CD4-positive, alpha-beta T cell treated with Interleukin-2 at 100 ng/mL for 4 hours (primary cell): ENCODE measurements at regions not wholly inside any gene's neighbourhood (a gene's known extent, or its start where the extent isn't known, plus 50 kb on each side); places are given as distances from the start of the nearest gene placed in this dataset.
"Not testable (repeated sequence)": the region's sequence is repeated elsewhere in the genome, so short reads cannot be mapped to it uniquely, and the experiment has no call there.

Experiments
- DNase-seq: peaks from one replicate; pipeline ENCODE4 v3.0.0-alpha.2; 2020; ENCODE audit warnings: low spot score

DNA sequence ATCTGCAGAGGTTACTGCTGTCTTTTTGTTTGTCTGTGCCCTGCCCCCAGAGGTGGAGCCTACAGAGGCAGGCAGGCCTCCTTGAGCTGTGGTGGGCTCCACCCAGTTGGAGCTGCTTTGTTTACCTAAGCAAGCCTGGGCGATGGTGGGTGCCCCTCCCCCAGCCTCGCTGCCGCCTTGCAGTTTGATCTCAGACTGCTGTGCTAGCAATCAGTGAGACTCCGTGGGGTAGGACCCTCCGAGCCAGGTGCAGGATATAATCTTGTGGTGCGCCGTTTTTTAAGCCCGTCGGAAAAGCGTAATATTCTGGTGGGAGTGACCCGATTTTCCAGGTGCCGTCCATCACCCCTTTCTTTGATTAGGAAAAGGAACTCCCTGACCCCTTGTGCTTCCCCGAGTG is 211.4 kb downstream of the BTBD3 start:
- DNase-seq: not testable (repeated sequence)

DNA sequence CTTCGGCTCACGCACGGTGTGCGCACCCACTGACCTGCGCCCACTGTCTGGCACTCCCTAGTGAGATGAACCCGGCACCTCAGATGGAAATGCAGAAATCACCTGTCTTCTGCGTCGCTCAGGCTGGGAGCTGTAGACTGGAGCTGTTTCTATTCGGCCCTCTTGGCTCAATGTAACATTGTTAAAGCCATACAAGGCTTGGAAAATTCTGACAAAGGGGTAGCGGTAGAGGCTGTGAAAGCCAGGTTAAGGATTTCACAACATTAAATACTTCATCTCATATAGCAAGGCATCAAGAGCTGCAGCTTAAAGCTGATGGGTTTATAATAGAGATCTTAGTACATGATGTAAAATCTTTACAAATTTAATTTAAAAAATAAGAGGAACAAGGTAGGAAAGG is 211.8 kb downstream of the BTBD3 start:
- not testable (repeated sequence) for DNase-seq

DNA sequence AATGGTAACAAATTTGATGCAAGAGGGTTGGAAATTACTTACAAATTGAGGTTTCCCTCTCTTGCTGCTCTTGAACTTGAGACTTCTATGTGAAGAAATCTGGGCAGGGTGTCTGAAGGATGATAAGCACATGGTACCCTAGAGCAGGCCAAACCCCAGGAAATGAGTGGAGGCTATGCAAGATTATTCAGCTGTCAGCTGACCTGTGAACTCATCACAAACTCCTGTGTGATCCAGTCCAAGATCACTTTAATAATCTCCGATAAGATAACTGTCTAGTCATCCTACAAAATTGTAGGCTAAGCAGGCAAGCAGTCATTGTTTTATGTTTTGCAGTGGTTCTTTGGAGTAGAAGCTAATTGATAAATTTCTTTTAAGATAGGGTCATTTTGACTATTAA is 213.1 kb downstream of the BTBD3 start:
- DNase-seq: no peak

DNA sequence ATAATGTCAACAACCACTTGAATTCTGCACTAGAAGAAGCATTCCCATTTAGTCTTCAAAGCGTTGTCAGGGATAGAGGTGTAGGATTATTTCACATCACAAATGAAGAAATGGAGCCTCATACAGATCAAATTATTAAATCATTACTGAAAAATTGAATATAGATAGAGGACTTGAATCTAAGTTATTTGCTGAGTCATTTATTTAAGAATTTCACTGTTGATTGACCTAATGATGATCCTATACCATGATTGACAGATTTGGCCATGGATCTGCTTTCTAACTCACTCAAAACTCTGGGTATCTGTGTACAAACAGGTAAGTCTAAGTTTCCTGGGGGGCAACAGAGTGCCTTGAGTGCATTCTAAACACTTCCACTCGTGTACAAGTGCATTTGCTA is 215.9 kb downstream of the BTBD3 start:
- DNase-seq: no peak

DNA sequence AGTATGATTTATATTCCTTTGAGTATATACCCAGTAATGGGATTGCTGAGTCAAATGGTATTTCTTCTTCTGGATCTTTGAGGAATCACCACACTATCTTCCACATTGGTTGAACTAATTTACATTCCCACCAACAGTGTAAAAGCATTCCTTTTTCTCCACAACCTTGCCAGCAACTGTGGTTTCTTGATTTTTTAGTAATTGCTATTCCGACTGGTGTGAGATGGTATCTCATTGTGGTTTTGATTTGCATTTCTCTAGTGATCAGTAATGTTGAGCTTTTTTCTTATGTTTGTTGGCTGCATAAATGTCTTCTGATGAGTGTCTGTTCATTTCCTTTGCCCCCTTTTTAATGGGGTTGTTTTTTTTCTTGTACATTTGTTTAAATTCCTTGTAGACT is 228.3 kb downstream of the BTBD3 start:
- not testable (repeated sequence) for DNase-seq

DNA sequence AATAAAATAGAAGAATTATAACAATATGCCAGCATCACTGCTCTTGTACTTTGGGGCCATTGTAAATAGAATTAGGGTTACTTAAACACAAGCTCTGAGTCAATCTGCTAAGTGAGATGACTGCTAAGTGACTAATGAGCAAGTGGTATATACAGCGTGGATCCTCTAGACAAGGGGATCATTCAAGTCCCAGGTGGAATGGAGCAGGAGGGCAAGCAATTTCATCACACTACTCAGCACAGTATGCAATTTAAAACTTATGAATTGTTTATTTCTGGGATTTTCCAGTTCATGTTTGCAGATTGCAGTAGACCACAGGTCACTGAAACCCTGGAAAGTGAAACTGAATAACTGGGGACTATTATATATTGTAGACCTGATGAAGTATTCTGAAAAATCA is 235.3 kb downstream of the BTBD3 start:
- no peak for DNase-seq

DNA sequence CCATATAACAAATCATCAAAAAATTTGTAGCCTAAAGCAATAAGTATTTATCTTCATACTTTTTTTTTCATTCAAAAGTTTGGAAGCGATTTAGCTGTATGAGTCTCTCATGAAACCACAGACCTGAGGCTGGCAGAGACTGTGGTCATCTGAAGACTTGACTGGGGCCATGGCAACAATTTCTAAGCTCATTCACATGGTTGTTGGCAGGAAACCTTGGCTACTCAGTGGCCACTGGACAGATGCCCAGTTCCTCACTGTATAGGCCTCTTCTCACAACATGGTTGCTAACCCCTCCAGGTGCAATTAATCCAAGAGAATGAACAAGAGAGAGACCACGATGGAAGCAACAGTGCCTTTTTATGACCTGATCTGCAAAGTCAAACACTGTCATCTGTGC is 235.9 kb downstream of the BTBD3 start:
- DNase-seq: no peak

DNA sequence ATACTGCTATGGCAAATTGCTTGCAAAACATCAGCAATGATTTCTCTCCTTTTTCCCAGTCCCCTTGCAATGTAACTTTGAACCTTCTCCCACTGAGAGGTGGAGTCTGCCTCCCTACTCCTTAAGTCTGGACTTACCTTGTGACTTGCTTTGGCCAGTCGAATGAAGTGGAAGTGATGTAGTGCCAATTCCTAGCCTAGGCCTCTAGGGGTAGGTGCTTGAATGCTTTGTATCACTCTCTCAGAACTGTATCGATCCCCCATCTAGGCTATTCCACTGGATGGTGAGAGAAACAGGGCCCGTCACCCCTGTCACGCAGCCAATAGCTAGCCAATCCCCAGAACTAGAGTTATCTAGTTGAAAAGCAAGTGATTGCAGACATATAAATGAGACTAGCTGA is 238.6 kb downstream of the BTBD3 start:
- no peak for DNase-seq

- DNase-seq: no peak
Observed at GRCh38 chr20:12159261-12159660, 241.6 kb downstream of the BTBD3 start.

- DNase-seq: no peak
Observed at GRCh38 chr20:12161734-12162133, 244.0 kb downstream of the BTBD3 start.

DNA sequence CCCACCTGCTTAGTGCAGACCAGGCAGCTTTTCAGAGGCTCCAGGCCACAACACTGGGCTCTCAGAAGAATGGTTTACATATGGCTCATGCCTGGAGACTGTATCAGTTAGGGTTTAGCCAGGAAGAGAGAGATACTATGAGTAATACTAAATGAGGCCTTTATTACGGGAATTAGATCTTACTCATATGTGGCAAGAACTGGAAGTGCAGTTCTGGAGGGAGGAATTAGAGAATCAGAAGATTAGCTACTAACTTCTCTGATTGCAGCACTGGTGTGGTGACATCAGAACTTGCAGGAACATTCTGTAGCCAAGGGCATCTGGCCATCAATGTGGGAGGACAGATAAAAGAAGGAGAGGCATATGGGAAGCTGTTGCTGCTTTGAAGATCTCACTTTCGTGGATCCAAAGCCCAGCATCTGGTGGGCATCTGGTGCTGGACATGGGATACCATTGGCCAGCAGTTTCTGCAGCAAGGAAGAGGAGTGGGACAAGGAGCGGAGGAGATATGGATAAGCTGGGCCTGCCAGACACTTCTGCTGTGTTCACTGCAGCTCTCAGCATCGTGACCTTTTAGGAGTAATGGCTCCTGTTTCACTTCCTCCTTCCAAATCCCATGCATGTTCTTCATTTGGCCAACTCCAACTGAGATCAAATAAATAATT is 248.5 kb downstream of the BTBD3 start:
- no peak for DNase-seq

- DNase-seq: no peak
Observed at GRCh38 chr20:12170406-12170805, 252.7 kb downstream of the BTBD3 start.

GRCh38 chr20:12171923-12172524 is 254.3 kb downstream of the BTBD3 start:
- no peak for DNase-seq

DNA sequence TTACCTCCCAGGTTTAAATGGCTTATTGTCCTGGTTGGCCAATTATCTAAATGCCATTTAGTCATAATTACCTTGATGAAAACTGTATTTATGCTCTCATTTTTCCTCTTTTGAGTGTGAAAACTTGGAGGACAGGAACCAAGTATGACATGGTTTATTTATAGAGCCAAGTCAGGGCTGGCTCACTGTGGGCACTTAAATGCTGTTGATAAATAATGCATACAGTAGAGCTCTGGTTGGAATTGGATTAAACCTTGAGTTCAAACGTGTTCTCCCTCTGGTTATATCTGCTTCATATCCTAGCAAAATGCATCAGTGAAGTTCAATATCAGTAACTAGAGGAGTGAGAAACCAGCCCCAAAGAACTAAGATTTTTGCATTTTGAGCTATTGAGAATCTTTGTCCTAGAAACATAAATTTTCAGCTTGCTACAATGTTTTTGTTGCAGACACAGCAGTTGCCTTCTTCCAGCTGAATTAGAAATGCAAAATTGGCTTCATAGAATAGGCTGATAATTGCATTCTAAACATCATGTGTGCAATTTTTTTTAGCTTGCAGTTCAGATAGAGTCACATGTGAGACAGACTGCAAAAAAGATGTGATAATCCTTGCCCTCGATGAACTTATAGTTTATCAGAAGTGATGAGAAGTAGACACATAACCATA is 255.8 kb downstream of the BTBD3 start:
- no peak for DNase-seq

- no peak for DNase-seq
Observed at GRCh38 chr20:12175538-12175937, 257.8 kb downstream of the BTBD3 start.

DNA sequence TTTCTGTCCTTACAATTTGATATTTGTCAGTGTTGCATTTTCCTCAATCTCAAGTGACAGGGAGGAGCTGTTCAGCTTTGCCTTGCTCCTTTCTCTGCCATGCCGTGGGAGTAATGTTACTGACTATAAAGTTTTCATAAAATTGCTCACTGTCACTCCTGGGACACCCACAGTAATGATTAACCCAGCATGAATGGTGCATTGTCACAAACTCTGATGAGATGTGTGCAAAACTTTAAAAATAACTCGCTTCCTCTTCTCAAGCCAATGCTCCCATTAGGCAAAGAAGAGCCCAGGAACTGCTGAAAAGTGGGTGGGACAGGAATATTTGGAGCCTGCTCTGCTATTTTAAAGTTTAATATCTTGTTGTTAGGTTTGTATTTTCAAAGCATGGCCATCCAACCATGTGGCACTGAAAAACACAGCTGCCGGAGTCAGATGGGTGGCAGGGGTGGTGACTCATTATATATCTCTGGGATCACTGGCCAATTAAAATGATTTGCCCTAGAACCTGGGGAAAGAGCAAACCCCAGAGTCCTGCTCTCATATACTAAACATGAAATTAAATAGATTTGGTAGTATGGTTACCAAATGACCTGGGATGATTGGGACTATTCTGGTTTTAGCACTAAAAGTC is 260.1 kb downstream of the BTBD3 start:
- DNase-seq: no peak

DNA sequence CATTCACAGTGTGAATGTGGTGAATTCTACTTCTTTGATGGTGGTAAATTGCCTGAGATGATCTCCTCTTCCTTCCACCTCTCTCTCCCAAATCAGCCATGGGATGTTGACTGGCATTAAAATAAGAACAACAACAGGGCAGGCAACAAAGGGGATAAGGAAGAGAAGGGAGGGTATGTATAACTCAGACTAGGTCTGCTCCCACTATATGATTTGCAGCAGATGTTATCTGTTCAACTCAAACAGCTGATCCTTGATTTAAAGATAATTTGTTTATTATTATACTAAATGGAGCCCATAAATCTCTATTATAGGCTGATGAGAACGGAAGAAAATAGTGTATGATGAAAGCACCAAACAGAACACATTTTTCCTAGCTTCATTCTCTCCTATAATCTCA is 262.0 kb downstream of the BTBD3 start:
- DNase-seq: no peak

DNA sequence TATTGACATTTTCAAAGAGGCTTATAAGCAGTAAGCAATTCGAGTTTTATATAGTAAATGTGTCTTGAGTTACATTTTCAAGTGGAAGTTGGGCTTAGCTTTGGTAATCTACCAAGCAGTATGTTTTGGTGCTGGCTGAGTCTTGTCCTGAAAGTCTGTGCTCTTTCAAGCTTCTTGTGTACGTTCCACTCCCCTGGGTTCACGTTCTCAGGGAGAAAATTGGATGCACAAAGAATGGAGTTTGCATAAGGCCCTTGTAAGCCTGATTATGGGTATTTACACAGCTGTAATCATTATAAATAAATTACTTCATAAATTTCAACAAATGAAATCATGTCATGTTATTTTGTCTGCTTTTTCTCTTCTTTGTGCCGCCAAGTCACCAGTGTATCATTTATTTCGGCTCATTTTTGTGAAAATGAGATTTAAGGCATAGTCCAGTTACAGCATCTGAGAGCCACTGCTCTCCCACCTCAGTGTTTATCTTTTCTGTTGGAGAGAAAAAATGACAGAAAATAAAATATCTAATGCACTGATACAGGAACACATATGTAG is 262.5 kb downstream of the BTBD3 start:
- DNase-seq: no peak

- no peak for DNase-seq
Observed at GRCh38 chr20:12198281-12198680, 280.6 kb downstream of the BTBD3 start.

DNA sequence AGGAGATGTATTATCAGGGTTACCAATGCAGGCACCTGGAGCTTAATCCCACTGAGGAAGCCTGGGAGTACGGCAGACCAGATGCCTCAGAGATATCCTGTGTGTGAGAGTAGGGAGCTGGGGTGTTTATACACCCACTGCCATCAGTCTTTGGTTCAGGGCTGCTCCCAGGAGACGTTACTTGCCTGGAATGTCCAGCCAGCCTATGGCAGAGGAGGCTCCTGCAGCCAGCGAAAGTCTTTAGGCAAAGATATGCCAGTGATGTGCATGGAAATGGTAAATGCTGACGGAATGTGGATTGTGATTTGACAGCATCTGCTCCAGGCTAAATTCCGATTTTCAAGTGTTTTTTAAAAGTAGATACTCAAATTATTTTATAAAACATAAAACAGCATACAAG is 282.0 kb downstream of the BTBD3 start:
- DNase-seq: no peak

DNA sequence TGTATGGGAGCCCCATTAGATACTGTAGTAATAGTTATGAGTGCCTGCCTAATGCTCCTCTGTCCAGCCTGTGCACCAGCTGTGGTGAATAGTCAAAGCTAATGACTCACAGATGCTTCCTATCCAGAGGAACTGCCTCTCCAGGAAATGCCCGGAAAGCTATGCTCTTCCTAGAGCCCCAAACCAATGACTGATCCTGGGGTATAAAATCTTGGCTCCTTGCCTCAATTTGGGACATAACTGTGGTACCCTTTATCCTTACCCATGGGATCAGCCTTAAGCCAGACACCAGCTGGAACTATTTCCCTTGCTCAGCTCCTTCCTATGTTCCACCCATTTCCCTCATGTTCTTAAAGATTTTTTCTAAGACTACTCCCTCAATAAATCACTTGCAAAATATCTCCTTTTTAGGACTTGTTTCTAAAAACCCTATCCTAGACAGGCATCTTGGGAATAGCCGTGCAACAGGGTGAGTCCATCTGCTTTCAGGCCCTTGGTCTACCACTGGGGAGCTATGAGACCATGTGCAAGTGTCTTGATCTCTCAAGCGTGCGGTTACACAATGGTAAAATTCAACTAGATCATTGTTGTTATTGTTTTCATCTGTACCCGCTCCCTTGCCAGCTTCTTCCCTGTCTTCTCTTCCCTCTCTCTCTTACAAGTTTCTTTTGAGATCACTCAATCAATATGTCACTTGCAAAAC is 283.7 kb downstream of the BTBD3 start:
- DNase-seq: no peak

DNA sequence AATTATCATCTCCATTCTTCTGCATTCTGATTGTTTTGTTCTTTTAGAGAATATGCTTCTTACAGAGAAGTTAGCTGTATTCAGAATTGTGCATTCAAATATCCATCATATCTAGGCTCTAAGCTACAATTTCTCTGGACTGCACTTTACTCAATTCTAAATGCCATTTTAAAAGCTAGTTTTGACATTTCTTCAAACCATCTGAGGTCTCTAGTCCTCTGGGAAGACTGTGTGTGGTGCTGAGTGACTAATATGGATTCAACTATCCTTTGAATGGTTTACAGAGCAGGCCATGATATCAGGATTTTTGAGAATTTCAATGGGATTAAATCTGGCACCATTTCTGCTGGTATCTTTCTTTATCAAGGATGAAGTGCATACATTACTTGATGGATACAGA is 285.7 kb downstream of the BTBD3 start:
- no peak for DNase-seq
